GM21360 (cell line): ENCODE measurements at regions not wholly inside any gene's neighbourhood (a gene's known extent, or its start where the extent isn't known, plus 50 kb on each side); places are given as distances from the start of the nearest gene placed in this dataset.
"Not testable (repeated sequence)": the region's sequence is repeated elsewhere in the genome, so short reads cannot be mapped to it uniquely, and the experiment has no call there.

Source experiments
- ATAC-seq: cut with Tn5 transposase; IDR thresholded peaks from one replicate; pipeline ENCODE4 v1.9.1; 2021; ENCODE audit warnings: mild to moderate bottlenecking, moderate library complexity; ENCODE audit not compliant: unreplicated experiment

DNA sequence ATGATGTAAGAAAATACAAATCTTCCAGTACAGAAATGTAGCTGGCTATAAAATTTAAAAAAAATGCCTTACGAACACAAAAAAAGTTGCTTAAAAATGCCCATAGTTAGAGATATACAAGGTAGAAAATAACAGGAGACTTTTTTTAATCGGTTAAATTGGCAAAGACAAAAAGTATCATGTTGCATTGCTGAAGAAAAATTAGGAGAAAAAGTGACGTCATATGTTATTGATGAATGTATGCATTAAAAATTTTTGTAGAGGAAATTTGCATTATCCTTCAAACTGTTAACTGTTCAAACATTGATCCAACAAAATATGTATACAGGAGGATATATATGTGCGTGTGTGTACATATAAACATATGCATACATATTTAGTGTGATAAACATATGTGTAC, 1634.4 kb upstream of the PCDH7 start:
- no peak for ATAC-seq

DNA sequence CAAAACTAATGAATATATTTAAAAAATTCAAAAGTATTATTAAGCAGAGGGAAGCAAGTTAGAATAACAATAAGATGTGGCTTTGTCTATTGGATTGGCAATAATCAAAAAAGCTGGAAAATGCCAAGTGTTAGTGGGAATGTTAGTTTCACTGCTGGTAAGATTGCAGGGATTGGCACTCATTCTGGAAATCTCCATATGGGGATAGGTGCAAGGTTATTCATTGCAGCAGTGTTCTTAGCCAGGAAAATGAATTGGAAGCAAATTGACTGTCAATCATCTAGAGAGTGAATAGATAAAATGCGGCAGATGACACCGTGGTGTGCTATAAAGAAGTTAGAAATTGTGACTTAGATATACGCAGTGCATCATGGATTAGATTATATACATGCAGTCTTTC, 1615.5 kb upstream of the PCDH7 start:
- ATAC-seq: no peak

DNA sequence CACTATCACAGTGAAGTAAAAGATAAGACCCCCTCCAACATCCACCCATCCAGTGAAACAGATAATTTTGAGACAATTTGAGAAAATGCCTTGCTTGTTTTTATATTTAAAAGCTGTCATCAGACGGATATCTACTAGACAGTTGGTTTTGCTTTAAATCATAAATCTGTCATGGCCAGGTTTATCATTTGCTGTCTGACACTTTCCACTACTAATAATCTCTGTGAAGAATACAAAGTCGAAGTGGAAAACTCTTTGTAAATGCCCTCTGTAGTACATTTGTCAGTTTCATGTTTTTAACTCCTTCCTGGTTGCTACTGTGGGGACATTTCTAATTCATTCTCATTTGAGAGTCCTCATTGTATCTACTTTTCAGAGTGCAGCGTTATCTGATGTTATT, 1606.2 kb upstream of the PCDH7 start:
- no peak for ATAC-seq

DNA sequence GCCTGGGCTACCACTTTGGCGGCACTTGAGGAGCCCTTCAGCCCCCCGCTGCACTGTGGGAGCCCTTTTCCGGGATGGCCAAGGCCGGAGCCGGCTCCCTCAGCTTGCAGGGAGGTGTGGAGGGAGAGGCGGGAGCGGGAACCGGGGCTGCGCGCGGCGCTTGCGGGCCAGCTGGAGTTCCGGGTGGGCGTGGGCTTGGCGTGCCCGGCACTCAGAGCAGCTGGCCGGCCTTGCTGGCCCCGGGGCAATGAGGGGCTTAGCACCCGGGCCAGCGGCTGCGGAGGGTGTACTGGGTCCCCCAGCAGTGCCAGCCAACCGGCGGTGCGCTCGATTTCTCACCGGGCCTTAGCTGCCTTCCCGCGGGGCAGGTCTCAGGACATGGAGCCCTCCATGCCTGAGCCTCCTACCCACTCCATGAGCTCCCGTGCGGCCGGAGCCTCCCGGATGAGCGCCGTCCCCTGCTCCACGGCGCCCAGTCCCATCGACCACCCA, 1602.9 kb upstream of the PCDH7 start:
- not testable (repeated sequence) for ATAC-seq

DNA sequence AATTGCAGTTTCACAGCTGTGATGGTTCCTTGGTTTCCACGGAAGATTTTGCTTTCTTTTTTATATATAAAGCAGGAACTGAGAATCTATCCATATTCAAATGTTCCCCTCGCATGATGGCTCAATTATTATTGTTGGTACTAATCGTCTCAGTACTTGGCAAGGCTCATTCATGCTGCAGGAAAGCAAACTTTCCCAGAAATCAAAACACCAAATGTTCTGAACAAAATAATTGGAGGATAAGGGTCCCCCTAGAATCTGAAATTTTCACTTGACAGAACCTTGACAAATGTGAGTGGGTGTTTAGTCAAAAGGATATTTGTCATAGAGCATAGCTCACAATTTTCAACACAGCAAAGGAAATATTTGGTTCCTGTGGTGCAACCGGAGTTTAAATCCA, 1598.6 kb upstream of the PCDH7 start:
- no peak for ATAC-seq

DNA sequence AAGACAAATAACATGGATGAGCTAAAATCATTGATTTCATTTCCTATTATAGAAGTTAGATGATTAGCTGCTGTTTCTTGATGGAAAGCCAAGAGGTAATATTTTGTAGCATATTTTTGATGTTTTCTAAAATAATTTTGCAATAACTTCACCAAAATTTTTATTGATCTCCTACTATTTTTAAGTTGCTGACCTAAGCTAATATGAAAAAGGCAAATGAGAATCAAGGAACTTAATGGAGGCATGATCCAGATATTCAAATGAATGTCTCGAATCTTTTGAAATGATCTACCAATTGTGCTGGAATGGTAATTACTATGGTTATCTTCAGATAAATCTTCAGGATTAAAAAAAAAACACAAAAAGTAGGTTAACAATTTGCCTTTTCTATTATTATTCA, 1591.4 kb upstream of the PCDH7 start:
- no peak for ATAC-seq

DNA sequence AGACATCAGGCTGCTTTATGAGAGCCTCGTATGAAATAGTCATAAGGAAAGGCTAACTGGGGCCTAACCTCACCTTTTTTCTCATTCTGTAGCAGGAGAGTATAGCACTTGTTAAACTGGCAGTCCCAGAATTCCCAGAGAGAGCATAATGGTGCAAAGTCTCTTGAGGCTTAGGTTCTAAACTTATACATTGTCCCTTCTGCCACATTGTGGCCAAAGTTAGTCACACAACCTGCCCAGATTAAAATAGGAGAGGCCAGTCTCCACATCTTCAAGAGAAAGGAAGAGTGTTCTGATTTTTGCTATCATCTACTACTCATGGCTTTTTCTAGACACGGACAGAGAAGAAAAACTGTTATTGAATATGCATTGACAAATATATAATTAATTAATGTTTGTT, 1588.9 kb upstream of the PCDH7 start:
- no peak for ATAC-seq

DNA sequence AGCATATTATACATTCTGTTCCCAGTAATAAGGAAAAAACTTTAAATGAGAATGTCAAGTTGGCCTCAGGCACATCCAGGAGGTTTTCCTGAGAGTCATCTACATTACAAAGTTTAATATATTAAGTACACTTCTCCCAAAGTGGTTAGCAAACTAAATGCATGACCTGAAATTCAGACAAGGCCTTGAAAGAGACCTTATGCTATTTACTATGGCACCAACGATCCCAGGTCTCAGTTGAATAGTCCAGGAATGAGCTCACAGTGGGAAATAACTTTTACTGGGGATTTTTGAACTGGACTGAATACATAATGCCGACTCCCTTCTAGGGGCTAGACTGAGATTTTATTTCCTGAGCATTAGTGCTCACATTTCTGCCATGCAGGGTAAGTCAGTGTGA, 1577.5 kb upstream of the PCDH7 start:
- no peak for ATAC-seq

DNA sequence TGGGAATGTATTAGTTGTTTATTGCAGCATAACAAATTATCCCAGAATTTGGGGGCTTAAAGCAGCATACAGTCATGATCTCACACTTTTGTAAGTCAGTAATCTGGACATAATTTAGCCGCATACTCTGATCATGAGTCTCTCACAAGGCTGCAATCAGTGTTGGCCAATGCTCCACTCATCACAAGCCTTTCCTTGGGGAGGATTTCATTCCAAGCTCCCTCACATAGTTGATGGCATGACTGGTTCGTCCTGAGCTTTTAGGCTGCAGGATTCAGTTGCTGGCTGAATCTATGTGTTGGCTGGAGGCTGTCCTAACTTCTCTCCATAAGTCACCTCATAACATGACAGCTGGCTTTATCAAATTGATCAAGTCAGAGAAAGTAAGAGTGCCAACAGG, 1568.6 kb upstream of the PCDH7 start:
- ATAC-seq: no peak

DNA sequence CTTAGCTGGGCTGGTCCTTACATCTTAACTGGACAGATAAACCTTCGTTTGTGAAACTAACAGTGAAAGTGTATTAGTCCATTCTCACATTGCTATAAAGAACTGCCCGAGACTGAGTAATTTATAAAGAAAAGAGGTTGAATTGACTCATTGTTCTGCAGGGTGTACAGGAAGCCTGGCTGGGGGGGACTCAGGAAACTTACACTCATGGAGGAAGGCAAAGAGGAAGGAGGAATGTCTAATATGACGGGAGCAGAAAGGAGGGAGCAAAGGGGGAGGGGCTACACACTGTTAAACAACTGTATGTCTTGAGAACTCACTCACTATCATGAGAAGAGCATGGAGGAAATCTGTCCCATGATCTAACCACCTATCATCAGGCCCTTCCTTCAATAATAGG, 1566.5 kb upstream of the PCDH7 start:
- no peak for ATAC-seq

DNA sequence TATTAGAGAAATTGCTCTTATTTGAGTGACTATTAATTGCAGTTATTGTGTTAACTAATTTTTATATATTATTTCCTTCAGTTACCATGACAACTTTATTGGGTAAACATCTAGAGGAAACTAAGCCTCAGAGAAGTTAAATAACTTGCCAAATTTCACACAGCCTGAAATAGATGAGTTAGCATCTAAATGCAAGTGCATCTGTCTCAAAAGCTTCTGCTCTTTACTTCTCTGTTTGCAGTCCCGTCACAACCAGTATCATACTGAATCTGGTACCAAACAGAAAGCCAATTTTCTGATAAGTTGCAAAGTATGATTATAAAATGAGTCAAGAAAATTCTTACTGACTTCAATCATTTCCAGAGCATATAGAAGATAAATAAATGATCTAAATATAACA, 1544.9 kb upstream of the PCDH7 start:
- no peak for ATAC-seq

DNA sequence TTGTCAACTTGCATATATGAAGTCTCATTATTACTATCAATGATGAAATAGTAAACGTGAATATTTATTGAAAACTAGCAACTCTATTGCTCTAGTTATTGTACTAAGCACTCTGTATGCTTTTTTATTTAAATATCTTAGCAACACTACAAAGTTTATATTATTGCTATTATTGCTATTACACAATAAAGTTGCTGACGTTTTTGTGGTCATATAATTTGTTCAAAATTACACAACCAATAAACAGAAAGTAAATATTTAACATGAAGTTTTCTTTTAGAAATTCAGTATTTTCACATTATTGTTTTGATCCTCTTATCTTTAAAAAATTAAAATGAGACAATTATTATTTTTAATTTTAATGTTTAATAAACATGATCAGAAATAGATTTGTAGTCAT, 1521.1 kb upstream of the PCDH7 start:
- ATAC-seq: no peak

DNA sequence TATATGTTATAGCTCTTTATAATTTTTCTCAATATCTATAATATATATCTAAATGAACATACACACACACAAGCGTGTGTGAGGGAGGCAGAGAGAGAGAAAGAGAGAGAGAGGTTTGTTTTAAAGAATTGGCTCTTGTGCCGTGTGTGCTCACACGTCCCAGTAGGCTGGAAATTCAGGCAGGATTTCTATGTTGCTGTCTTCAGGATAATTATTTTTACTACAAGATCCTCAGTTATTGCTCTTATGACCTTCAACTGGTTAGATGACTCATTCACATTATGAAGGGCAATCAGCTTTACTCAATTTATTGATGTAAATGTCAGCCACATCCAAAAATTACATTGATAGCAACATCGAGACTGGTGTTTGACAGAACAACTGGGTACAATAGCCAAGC, 1520.7 kb upstream of the PCDH7 start:
- ATAC-seq: no peak

DNA sequence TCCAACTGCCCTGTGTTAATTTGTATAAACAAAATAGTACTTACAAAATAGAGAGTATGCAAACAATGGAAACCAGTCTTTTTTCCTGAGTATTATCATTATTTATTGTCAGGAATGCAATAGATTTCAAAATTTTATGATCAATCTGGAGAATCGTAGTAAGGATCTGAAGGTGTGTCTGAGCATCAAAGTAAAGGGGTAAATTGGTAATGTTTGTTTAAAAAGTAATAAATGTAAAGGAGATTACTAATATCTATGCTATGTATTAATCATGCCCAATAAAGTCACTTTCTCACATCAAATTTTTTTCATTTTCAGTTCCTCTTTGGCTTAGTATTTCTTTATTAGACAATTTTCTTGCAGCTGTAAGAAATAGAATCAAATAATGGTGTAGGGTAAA, 1507.1 kb upstream of the PCDH7 start:
- ATAC-seq: no peak

DNA sequence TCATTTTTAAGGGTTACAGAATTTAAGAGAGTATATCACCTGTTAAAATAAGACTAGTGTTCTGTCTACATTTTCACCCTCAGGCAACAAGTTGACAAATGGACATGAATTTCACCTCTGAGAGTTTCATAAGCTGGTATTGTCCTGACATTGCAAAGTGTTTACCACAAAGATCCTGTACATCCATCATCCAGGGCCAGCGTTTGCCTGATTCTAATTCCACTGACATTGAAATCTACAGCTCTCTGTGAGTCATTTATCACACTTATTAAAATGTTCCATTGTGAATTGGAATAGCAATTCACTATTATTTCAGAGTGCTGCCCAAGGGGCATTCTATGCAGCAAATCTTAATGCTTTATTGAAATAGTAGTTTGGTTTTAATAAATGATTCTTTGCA, 1499.4 kb upstream of the PCDH7 start:
- ATAC-seq: no peak

DNA sequence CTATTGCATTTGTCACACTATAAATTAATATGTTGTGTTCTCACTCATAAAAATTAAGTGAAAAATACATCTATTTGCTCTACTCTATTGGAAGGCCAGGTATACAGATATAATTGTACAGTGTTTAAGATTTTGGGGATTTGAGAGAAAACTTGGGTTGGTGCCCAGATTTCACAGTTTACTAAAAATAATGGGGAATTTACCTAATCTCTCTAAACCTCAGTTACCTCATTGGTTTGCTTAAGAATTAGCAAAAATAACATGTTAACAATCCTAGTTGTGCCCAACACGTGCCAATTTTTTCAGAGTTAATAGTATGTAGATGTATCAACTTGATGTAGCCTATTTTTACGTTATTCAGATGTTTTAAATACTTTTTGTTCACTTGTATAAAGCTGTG, 1495.3 kb upstream of the PCDH7 start:
- no peak for ATAC-seq

DNA sequence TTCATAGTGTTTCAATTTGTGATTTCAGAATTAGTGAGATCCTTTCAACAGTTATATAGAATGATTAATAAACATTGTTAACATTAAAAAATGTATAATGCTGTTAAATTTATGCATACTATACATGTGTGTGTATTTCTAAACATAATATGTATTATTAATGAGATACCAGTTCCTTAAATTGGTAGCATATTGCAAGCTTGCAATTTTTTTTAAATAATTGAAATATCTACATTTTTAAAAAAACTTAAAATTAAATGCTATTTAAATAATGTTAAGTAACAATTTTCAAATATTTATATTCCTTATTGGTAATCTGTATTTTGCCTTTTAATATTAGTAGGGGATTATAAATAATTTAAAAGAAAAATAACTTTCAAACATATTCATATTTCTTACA, 1479.5 kb upstream of the PCDH7 start:
- ATAC-seq: no peak

DNA sequence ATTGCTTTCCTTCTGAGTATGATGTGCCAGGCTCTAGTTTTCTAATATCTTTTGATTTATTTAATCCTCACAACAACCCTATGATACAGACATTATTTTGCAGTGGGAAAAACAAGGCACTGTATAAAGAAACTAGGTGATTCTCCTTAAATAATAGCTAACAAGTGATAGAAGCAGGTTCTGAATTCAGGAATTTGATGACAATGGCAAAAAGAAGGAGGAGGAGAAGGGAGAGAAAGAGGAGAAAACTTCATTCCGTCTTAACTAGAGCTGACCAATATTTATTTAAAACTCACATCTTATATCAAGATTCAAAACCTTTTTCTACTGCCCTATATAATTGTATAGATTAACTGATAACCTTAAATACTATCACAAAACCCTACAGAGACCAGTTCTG, 1477.1 kb upstream of the PCDH7 start:
- ATAC-seq: no peak

DNA sequence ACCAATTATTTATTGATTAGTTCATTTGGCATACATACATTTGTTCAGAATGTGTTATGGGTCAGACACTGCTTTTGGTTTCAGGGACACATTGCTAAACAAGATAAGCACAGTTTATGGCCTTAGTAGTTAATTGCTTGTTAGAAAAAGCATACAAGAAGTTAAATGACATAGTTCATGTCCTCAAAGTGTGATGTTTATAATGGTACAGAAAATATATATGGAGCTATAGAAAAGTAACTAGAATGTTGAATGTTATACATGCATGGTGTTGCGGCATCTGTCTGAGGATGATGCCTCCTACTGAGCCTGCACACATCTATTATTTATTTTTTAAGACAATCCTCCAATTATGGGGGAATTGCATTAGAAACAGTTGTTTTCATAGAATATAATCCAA, 1476.3 kb upstream of the PCDH7 start:
- no peak for ATAC-seq

DNA sequence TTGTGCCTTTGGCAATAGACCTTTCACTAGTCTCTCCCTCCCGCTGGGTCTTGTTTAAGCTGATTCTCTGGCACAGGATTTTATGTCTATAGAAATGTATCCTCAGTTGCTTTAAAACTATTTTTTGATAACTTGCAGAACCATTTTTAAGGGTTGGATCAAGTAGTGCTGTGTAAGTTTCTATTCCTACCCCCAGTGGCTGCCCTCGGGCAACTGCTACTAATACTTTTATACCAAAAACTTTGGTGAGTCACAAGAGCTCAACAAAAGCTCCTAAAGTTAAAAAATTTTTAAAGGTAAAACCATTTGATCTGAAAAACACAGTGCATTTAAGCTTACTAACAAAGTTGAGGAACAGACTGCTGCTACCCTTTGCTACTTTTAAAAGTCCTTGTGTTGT, 1460.6 kb upstream of the PCDH7 start:
- no peak for ATAC-seq

DNA sequence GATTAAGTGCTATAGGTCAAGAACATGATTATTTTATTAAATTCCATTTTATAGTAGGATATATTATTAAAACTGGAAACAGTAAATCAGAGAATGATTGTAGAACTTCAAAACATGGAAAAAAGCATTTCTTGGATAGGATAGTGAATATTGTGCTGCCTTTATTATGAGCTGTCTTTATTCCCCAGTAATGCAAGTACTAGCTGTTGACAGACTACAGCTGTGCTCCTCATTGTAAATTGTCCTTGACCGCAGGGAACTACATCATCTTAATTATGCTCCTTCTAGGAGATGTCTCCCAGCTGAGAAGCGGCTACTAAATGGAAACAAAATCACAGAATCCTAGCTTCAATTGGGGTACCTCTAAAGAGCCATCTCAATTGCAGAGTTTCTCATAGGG, 1457.2 kb upstream of the PCDH7 start:
- no peak for ATAC-seq

DNA sequence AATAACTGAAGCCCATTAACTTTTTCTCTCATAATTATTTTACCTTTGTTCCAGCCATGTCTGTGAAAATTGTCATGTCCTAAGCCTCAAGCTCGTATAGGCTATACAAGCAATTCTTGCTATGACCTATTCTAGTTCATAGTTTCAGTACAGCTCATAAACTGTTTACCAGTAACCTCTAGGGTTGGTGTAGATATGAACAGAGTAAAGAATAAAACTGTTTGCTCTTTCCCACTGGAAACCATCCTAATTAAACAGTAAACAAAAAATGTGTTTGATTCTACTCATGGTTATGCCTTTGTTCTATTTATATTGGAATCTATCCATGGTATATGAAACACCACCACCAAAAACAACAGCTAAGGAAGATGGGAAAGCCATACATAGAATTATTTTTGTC, 1444.0 kb upstream of the PCDH7 start:
- ATAC-seq: no peak

DNA sequence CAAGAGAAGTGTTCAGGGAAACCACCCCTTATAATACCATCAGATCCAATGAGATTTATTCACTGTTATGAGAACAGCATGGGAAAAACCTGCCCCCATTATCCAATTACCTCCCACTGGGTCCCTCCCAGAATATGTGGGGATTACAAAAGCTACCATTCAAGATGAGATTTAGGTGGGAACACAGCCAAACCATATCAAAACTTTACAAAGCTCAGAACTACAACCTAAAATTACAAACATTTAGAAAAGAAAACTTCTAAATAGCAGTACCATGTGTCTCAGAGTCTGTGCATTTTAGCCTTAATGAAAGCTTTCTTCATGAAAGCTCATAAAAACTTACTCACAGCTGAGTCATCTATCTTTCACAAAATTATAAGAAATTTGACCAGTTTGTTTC, 1442.8 kb upstream of the PCDH7 start:
- no peak for ATAC-seq

DNA sequence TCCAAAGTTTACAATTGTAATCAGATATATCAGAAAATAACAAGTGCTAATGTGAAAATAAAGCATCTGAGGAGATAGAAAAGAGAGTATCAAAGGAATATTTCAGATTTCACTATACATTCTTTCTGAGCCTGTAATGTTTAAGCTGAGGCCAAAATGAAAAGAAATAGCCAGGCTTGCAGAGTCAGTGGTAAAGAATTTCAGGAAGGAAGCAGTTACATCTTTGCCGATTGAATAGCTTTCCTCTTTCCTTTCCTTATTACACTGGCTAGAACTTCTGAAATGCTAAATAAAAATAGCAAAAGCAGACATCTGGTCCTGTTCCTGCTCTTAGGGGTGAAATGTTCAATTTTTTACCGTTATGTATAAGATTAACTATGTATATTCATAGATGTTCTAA, 1441.6 kb upstream of the PCDH7 start:
- ATAC-seq: no peak
